IMR-90 (cell line): ENCODE measurements at regions not wholly inside any gene's neighbourhood (a gene's known extent, or its start where the extent isn't known, plus 50 kb on each side); places are given as distances from the start of the nearest gene placed in this dataset.

Experiments
- ATAC-seq: fragments of 200-7000 bp; cut with Tn5 transposase; 2 replicates; pipeline ENCODE4 v1.9.1; 2020; ENCODE audit warnings: low read depth, mild to moderate bottlenecking, moderate library complexity
- BruUV-seq: library from RNA; stranded (reverse); fragments of 400-500 nt; replicated peaks from 2 replicates; lab custom pipeline; 2021; lab: Mats Ljungman, UMichigan
- CTCF ChIA-PET: fragments of 300-600 bp; formaldehyde crosslinking; extraction: SDS; loops from one replicate; lab custom pipeline; 2021; ENCODE audit warnings: antibody characterized with exemption; lab: Yijun Ruan, JAX
- POLR2A ChIA-PET: fragments of 300-600 bp; sonication (Branson Sonifier 250); formaldehyde crosslinking; loops from one replicate; lab custom pipeline; 2022; ENCODE audit warnings: antibody characterized with exemption; ENCODE audit not compliant: unreplicated experiment; lab: Charles Lee
- DNase-seq: peaks from one replicate; pipeline ENCODE4 v3.0.0; 2013
- H2AFZ ChIP-seq: replicated peaks from 2 replicates; pipeline ENCODE3; 2013; ENCODE audit warnings: low read length, mild to moderate bottlenecking; ENCODE audit not compliant: poor library complexity
- H2AK5ac ChIP-seq: 2 replicates; pipeline ENCODE4 v1.6.1; 2013; ENCODE audit warnings: low read depth, low read length, inconsistent platforms
- H2AK9ac ChIP-seq: replicated peaks from 2 replicates; pipeline ENCODE3; 2013; ENCODE audit warnings: mild to moderate bottlenecking, low read depth, low read length, moderate library complexity; ENCODE audit not compliant: poor library complexity
- H2BK120ac ChIP-seq: 2 replicates; pipeline ENCODE4 v1.6.1; 2013; ENCODE audit warnings: low read depth, low read length, inconsistent platforms
- H2BK15ac ChIP-seq: 3 replicates; pipeline ENCODE4 v1.6.1; 2013; ENCODE audit warnings: low read depth, low read length, inconsistent platforms
- H2BK20ac ChIP-seq: 2 replicates; pipeline ENCODE4 v1.6.1; 2013; ENCODE audit warnings: low read depth, mild to moderate bottlenecking, inconsistent platforms, low read length, moderate library complexity
- H2BK5ac ChIP-seq: 2 replicates; pipeline ENCODE4 v1.6.1; 2013; ENCODE audit warnings: mild to moderate bottlenecking, low read depth, low read length, inconsistent platforms; ENCODE audit not compliant: poor library complexity, severe bottlenecking
- H3K14ac ChIP-seq: replicated peaks from 2 replicates; pipeline ENCODE4 v1.6.1; 2013; ENCODE audit warnings: low read depth, low read length, inconsistent platforms
- H3K18ac ChIP-seq: 2 replicates; pipeline ENCODE4 v1.6.1; 2013; ENCODE audit warnings: low read depth, low read length, control low read depth
- H3K23ac ChIP-seq: 2 replicates; pipeline ENCODE4 v1.6.1; 2013; ENCODE audit warnings: low read depth, low read length, inconsistent platforms
- H3K27ac ChIP-seq: 2 replicates; pipeline ENCODE4 v1.5.1; 2013; ENCODE audit warnings: mild to moderate bottlenecking, control low read depth, low read length; ENCODE audit not compliant: insufficient read depth
- H3K27me3 ChIP-seq: 2 replicates; pipeline ENCODE4 v1.6.1; 2013; ENCODE audit warnings: low read length; ENCODE audit not compliant: control insufficient read depth, insufficient read depth
- H3K36me3 ChIP-seq: 2 replicates; pipeline ENCODE4 v1.6.1; 2013; ENCODE audit warnings: low read length, mixed read lengths; ENCODE audit not compliant: control insufficient read depth, insufficient read depth
- H3K4ac ChIP-seq: 2 replicates; pipeline ENCODE4 v1.6.1; 2013; ENCODE audit warnings: low read depth, low read length, inconsistent platforms
- H3K4me1 ChIP-seq: 2 replicates; pipeline ENCODE4 v1.6.1; 2013; ENCODE audit warnings: low read length, mixed read lengths; ENCODE audit not compliant: control insufficient read depth, insufficient read depth
- H3K4me2 ChIP-seq: 2 replicates; pipeline ENCODE4 v1.6.1; 2013; ENCODE audit warnings: low read depth, mild to moderate bottlenecking, control low read depth, low read length, moderate library complexity
- H3K4me3 ChIP-seq: 2 replicates; pipeline ENCODE4 v1.5.1; 2013; ENCODE audit warnings: low read depth, mild to moderate bottlenecking, control low read depth, low read length, moderate library complexity; ENCODE audit not compliant: insufficient read depth
- H3K56ac ChIP-seq: 2 replicates; pipeline ENCODE4 v1.6.1; 2013; ENCODE audit warnings: low read length, inconsistent platforms; ENCODE audit not compliant: insufficient read depth; ENCODE audit errors: extremely low read depth
- H3K79me1 ChIP-seq, 2 experiments: 2 replicates each; pipeline ENCODE4 v1.6.1; 2013; ENCODE audit warnings: low read length in 2 of 2, inconsistent platforms in 1 of 2, low read depth in 1 of 2
- H3K9ac ChIP-seq: 2 replicates; pipeline ENCODE4 v1.6.1; 2013; ENCODE audit warnings: low read depth, low read length, control low read depth
- H3K9me1 ChIP-seq: 2 replicates; pipeline ENCODE4 v1.6.1; 2013; ENCODE audit warnings: low read length, inconsistent platforms; ENCODE audit not compliant: insufficient read depth
- H3K9me3 ChIP-seq: 2 replicates; pipeline ENCODE4 v1.6.1; 2013; ENCODE audit warnings: low read length; ENCODE audit not compliant: control insufficient read depth, insufficient read depth
- H4K20me1 ChIP-seq: 2 replicates; pipeline ENCODE4 v1.6.1; 2013; ENCODE audit warnings: low read length, inconsistent platforms; ENCODE audit not compliant: insufficient read depth
- H4K5ac ChIP-seq: 2 replicates; pipeline ENCODE4 v1.6.1; 2013; ENCODE audit warnings: mild to moderate bottlenecking, low read depth, low read length, control low read depth
- H4K8ac ChIP-seq, 2 experiments: 2 replicates each; pipeline ENCODE4 v1.6.1; 2013; ENCODE audit warnings: low read depth in 2 of 2, low read length in 2 of 2, control low read depth in 1 of 2, inconsistent platforms in 1 of 2
- H4K91ac ChIP-seq: 2 replicates; pipeline ENCODE4 v1.6.1; 2013; ENCODE audit warnings: low read depth, low read length, inconsistent platforms; ENCODE audit not compliant: insufficient read depth
- BHLHE40 ChIP-seq: fragments of 150-350 bp; IDR thresholded peaks from 2 replicates; pipeline ENCODE4 v1.6.1; 2016; ENCODE audit warnings: mild to moderate bottlenecking, low read depth, low read length
- CEBPB ChIP-seq: IDR thresholded peaks from 2 replicates; pipeline ENCODE4 v1.6.1; 2012; ENCODE audit warnings: low read depth, low read length, improper control_type of control experiment
- CHD1 ChIP-seq: IDR thresholded peaks from 2 replicates; pipeline ENCODE4 v1.6.1; 2012; ENCODE audit warnings: low read depth, low read length, improper control_type of control experiment
- CTCF ChIP-seq: conservative IDR thresholded peaks from 2 replicates; pipeline ENCODE4 v1.5.1; 2012; ENCODE audit warnings: mild to moderate bottlenecking, low read depth, low read length, improper control_type of control experiment
- ELK1 ChIP-seq: fragments of 150-350 bp; IDR thresholded peaks from 2 replicates; pipeline ENCODE4 v1.6.1; 2016; ENCODE audit warnings: low read depth, mild to moderate bottlenecking, low read length, moderate library complexity, borderline replicate concordance
- FOS ChIP-seq: fragments of 150-350 bp; IDR thresholded peaks from 2 replicates; pipeline ENCODE4 v1.6.1; 2016; ENCODE audit warnings: low read depth, low read length
- MAFK ChIP-seq: IDR thresholded peaks from 2 replicates; pipeline ENCODE4 v1.6.1; 2012; ENCODE audit warnings: low read depth, low read length, improper control_type of control experiment
- MAZ ChIP-seq: IDR thresholded peaks from 2 replicates; pipeline ENCODE4 v1.6.1; 2012; ENCODE audit warnings: low read depth, mild to moderate bottlenecking, low read length, improper control_type of control experiment, moderate library complexity, borderline replicate concordance
- MXI1 ChIP-seq: IDR thresholded peaks from 2 replicates; pipeline ENCODE4 v1.6.1; 2012; ENCODE audit warnings: low read depth, mild to moderate bottlenecking, low read length, moderate library complexity, borderline replicate concordance
- NFE2L2 ChIP-seq: fragments of 150-350 bp; IDR thresholded peaks from 2 replicates; pipeline ENCODE4 v1.6.1; 2016; ENCODE audit warnings: low read depth, mild to moderate bottlenecking, low read length
- POLR2A ChIP-seq: IDR thresholded peaks from 2 replicates; pipeline ENCODE4 v1.6.1; 2012; ENCODE audit warnings: mild to moderate bottlenecking, low read depth, low read length
- RAD21 ChIP-seq: IDR thresholded peaks from 2 replicates; pipeline ENCODE4 v1.6.1; 2012; ENCODE audit warnings: low read length, improper control_type of control experiment
- RCOR1 ChIP-seq: IDR thresholded peaks from 2 replicates; pipeline ENCODE4 v1.6.1; 2012; ENCODE audit warnings: mild to moderate bottlenecking, low read length, improper control_type of control experiment; ENCODE audit not compliant: insufficient replicate concordance
- RFX5 ChIP-seq: IDR thresholded peaks from 2 replicates; pipeline ENCODE4 v1.8.0; 2012; ENCODE audit warnings: low read depth, mild to moderate bottlenecking, low read length, moderate library complexity
- SMC3 ChIP-seq: fragments of 150-350 bp; IDR thresholded peaks from 2 replicates; pipeline ENCODE4 v1.6.1; 2016; ENCODE audit warnings: low read depth, mild to moderate bottlenecking, antibody characterized with exemption, low read length, moderate library complexity
- USF2 ChIP-seq: fragments of 150-350 bp; IDR thresholded peaks from 2 replicates; pipeline ENCODE4 v1.6.1; 2017; ENCODE audit warnings: mild to moderate bottlenecking, antibody characterized with exemption, low read length, low read depth
- WGBS, 2 experiments: methylation state at CpG; one replicate each; pipeline versions ENCODE4 v1.1.5 to v1.1.7; 2013; ENCODE audit warnings: missing lambda C conversion rate in 2 of 2; ENCODE audit not compliant: insufficient read length in 1 of 2; ENCODE audit errors: extremely low coverage in 2 of 2; 5-methylcytosine and 5-hydroxymethylcytosine counted together
- dilution Hi-C: fragments of 300-500 bp; cut with HindIII; formaldehyde crosslinking; loops from one replicate; pipeline ENCODE4 v1.14.3; 2018; ENCODE audit warnings: low sequenced_read_pairs; ENCODE audit not compliant: unreplicated experiment
- in situ Hi-C: fragments of 300-500 bp; cut with MboI; formaldehyde crosslinking; loops from 3 replicates; pipeline ENCODE4 v1.14.3; 2019; ENCODE audit warnings: low sequenced_read_pairs, inconsistent platforms, mixed read lengths
- intact Hi-C: fragments of 100-400 bp; cut with micrococcal nuclease; formaldehyde crosslinking; loops from 2 replicates; pipeline ENCODE4 v1.10.0; 2022

GRCh38 chr6:33961691-33962090 lies 157.9 kb upstream of the MLN start:
- no TSS peak for BruUV-seq
- no peak overlapping the region for H3K4ac ChIP-seq
- no peak overlapping the region for H4K8ac ChIP-seq
- no peaks in the 10 kb centered on the region for H3K36me3 ChIP-seq
- H2BK15ac ChIP-seq = no peak overlapping the region
- dilution Hi-C loops = no loop called here
- no peak for TF ChIP-seq MXI1
- no peak for TF ChIP-seq MAFK
- no peak for TF ChIP-seq POLR2A
- no peak for TF ChIP-seq RAD21
- no peak for TF ChIP-seq MAZ
- no peak for TF ChIP-seq FOS
- no peak for TF ChIP-seq CTCF
- no peak for TF ChIP-seq BHLHE40
- no peak for TF ChIP-seq RFX5
- no peak for TF ChIP-seq ELK1
- no peak for TF ChIP-seq USF2
- no peak for TF ChIP-seq CEBPB
- no peak for TF ChIP-seq SMC3
- TF ChIP-seq CHD1 = no peak
- no peak for TF ChIP-seq NFE2L2
- no peak for TF ChIP-seq RCOR1
- ChIA-PET CTCF (no interaction called here), POLR2A (no interaction called here)
- H2AK9ac ChIP-seq = no peak overlapping the region
- no peak overlapping the region for H3K27ac ChIP-seq
- no peak overlapping the region for H2BK120ac ChIP-seq
- H3K27me3 ChIP-seq = peaks cover 49% of the 10 kb centered on the region
- no peak overlapping the region for H2AK5ac ChIP-seq
- no peaks in the 10 kb centered on the region for H3K9me3 ChIP-seq
- no peak overlapping the region for H3K56ac ChIP-seq
- WGBS, 2 experiments = no CpG with 5 or more reads among the region's 6 CpGs
- no peak overlapping the region for H4K5ac ChIP-seq
- H3K9me1 ChIP-seq = no peaks in the 10 kb centered on the region
- no peaks in the 10 kb centered on the region for H3K4me1 ChIP-seq
- no peak overlapping the region for H2AFZ ChIP-seq
- H3K4me2 ChIP-seq = no peak overlapping the region
- no peaks in the 10 kb centered on the region; the same call in 1 of the 2 replicates for H4K20me1 ChIP-seq
- no peak for ATAC-seq
- no peak overlapping the region for H3K9ac ChIP-seq
- H2BK20ac ChIP-seq = no peak overlapping the region
- no peak overlapping the region for H4K91ac ChIP-seq
- in situ Hi-C loops = no loop called here
- H3K14ac ChIP-seq = no peak overlapping the region
- H3K79me1 ChIP-seq = no peaks in the 10 kb centered on the region
- intact Hi-C loops = no loop called here
- DNase-seq = no peak
- no peak overlapping the region for H3K4me3 ChIP-seq
- no peak overlapping the region for H3K18ac ChIP-seq
- H3K23ac ChIP-seq = no peak overlapping the region
- no peak overlapping the region for H2BK5ac ChIP-seq
